ENCODE measurements at regions not wholly inside any gene's neighbourhood (a gene's known extent, or its start where the extent isn't known, plus 50 kb on each side); places are given as distances from the start of the nearest gene placed in this dataset.
"Not testable (repeated sequence)": the region's sequence is repeated elsewhere in the genome, so short reads cannot be mapped to it uniquely, and the experiment has no call there.

DNA sequence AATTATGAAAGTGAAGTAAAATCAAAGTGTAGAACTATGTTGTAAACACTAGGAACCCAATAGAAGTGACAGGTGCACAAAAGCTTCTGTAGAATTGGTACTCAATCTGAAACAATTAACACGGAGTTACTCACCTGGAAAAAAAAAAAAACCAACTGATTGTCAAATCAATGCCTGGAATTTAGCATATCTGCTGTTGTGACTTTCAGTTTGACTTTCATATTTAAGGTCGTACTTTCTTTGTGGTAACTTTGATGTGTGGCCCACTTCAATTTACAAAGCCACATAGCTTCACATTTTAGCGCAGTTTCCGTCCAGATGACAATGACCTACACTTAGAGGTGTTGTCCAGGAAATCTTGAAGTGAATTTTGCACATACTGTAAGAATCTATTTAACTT, 1124.9 kb downstream of the STIM2 start:
- DNase-seq, result no peak

- DNase-seq, result no peak
These were observed 1125.8 kb downstream of the STIM2 start for GRCh38 chr4:27986476-27986875.

- no peak for DNase-seq
These were observed 1141.1 kb downstream of the STIM2 start for GRCh38 chr4:28001698-28002097.

DNA sequence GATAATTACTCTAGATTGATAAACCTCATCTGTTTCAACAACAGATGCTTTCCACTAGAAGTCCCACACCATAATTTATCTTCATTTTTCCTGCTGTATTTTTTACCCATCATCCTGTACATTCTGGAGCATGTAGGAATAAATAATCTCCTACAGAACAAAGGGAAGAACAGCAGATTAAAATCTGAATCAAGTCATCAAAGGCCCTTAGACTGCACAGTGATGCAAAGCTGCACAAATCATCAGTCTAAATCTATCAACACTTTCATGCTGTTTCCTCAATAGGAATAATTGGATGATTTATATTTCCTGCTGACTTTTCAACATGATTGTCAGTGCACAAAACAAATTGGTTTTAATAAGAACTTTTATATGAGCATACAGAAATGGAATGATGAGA, 1143.9 kb downstream of the STIM2 start:
- DNase-seq, result no peak

DNA sequence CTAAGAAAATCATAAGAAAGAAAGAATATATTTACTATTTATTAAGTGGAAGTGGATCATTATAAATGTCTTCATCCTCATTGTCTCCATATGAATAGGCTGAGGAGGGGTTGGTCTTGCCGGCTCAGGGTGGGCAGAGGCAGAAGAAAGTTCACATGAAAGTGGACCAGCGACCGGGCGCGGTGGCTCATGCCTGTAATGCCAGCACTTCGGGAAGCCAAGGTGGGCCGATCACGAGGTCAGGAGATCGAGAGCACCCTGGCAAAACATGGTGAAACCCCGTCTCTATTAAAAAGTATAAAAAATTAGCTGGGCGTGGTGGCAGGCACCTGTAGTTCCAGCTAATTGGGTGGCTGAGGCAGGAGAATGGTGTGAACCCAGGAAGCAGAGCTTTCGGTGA, 1145.4 kb downstream of the STIM2 start:
- no peak for DNase-seq

GRCh38 chr4:28007693-28008092, 1147.1 kb downstream of the STIM2 start:
- no peak for DNase-seq

GRCh38 chr4:28009541-28009940, 1148.9 kb downstream of the STIM2 start:
- no peak for DNase-seq

GRCh38 chr4:28010577-28011240, 1150.1 kb downstream of the STIM2 start:
- no peak for DNase-seq

DNA sequence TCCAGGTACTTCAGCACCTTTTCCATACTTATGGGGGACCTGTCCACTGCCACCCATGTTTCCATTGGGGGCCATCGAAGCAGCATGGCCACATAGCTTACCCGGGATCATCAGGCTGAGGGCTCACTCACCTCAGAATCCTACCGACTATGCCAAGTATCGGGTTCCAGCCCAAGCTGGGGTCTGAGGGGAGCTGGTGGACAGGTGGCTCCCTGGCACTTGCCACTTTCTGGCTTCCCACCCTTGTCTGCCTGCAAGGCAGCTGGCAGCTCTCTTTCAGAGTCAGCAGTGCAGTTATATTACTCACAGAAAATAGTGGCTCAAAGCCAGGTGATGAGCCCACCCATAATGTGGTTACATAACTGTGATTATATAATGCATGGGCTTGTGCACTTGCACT, 1153.8 kb downstream of the STIM2 start:
- DNase-seq, result no peak

- DNase-seq, result no peak
These were observed 1155.4 kb downstream of the STIM2 start for GRCh38 chr4:28015996-28016395.

DNA sequence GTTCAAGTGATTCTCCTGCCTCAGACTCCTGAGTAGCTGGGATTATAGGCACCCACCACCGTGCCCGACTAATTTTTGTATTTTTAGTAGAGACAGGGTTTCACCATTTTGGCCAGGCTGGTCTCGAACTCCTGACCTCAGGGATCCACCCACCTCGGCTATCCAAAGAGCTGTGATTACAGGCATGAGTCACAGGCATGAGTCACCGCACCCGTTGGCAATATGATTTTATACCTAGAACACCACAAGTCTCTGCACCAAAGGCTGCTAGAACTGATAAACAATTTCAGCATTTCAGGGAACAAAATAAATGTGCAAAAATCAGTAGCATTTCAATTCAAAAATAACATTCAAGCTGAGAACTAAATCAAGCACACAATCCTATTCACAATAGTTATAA, 1177.6 kb downstream of the STIM2 start:
- DNase-seq, result not testable (repeated sequence)

GRCh38 chr4:28062562-28062961, 1201.9 kb downstream of the STIM2 start:
- DNase-seq, result no peak

DNA sequence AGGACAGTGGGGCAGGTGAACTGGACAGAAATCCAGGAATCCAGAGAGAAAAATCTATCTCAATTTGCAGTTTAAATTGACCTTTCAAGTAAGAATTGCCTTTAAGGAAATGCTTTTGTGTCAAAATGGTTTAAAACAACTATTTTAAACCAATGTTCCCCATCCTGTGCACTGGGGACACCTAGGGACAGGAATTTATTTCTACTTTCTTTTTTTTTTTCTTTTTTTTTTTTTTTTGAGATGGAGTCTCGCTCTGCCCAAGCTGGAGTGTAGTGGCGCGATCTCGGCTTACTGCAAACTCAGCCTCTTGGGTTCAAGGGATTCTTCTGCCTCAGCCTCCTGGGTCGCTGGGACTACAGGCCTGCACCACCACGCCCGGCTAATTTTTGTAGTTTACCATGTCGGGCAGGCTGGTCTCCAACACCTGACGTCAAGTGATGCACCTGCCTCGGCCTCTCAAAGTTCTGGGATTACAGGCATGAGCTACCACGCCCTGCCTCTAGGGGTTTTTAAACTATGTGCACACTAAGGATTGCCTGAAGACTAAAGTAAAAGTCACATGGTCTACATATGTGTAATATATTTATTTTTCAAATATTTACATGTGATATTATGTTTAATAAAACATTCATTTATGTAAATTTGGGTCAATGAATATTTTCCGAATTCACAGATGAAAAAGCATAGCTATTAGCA, 1213.4 kb downstream of the STIM2 start:
- DNase-seq, result no peak

GRCh38 chr4:28075401-28075956, 1214.8 kb downstream of the STIM2 start:
- DNase-seq, result no peak

GRCh38 chr4:28077203-28077602, 1216.6 kb downstream of the STIM2 start:
- DNase-seq, result not testable (repeated sequence)

DNA sequence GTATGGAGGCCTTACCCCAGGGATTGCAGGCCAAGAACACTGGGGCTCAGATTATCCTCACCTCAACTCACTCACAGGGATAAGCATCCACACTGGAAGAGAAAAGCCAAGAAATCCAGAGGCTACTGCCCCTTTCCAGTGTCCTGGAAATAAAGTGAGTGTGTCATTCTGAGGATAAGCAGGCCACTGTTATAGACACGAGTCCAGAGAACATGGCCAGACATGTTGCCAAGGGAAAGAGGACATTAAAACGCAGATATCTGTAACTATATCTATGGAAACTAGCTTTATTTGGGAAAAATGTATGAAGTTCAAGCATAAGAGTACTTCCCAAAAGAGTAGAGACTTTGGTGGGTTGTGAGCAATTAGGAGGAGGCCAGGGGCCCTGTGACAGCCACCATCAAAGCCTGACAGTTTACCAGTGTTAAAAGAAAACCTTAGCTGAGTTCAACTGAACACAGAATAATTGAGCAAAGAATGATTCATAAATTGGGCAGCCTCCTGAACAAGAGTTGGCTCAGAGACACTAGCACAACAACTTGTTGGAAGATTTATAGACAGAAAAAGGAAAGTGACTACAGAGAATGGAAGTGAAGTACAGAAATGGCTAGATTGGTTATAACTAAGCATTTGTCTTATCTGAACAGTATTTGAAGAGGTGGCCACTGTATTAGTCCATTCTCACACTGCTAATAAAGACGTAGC, 1222.2 kb downstream of the STIM2 start:
- no peak for DNase-seq

- no peak for DNase-seq
These were observed 1232.0 kb downstream of the STIM2 start for GRCh38 chr4:28092610-28093009.

DNA sequence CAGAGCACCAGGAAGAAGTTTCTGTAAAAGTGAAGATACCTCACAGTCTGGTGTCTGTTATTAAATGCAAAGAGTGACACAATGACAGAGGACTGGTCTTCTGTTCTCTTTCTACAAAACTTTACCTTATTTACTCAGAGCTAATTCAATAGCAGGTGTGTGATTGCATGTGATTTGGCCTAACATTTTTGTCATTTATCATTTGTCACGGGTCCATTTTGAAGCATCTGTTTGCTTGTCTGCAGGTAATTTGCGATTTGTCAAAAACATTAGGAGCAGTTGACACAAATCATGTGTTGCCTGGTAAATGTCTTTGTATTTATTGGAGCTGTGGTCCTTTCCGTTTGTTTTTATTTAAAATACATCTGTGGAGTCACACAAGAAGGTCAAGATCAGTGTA, 1232.4 kb downstream of the STIM2 start:
- no peak for DNase-seq

DNA sequence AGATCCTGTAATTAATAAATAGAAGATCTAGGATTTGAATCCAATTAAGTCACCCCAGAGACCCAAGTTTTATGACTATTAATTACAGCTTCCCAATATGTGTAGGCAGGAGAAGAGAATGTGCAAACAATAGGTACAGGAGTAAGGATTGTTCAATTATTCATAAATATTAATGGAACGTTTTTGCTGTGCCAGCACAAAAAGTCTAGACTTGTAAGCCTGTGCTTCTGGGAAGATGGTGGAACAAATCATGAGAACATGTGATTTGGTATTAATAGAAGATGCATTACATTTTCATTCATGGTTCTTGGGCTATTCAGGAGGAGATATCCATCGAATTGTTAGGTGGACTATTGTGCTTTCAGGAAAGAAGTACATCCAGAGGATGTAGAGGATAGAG, 1240.9 kb downstream of the STIM2 start:
- no peak for DNase-seq

- DNase-seq, result no peak
These were observed 1244.7 kb downstream of the STIM2 start for GRCh38 chr4:28105271-28105859.

DNA sequence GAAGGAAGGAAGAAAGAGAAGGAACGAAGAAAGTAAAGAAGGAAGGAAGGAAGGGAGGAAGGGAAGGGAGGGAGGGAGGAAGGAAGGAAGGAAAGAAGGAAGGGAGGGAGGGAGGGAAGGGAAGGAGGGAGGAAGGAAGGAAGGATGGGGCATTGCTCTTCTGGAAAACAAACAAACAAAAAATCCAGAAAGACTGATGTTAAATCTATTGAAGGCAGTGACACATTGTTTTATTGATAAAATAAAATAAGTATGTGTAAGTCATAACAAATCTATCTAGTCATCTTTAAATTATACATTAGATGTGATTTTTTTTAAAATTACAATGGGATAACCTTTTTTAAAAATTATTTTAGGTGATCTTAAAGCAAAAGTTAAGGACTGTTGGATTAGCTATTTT, 1245.5 kb downstream of the STIM2 start:
- no peak for DNase-seq

DNA sequence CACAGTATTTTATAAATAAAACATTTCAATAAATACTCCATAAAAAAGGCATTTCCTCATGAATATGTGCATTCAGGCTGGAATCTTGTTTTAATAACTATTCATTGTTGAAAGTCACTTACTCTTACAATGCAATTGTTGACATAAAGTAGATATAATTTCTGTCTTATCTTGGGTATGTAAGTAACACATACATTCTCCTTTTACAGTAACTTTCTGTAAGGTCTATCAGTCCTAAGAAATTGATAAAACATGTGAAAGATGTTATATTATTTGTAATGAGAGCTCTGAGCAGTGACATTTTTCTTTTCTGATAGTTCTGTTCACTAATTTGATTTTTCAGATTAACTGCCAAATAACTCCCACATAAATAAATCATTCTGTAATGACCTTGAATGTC, 1249.2 kb downstream of the STIM2 start:
- no peak for DNase-seq

- not testable (repeated sequence) for DNase-seq
These were observed 1252.2 kb downstream of the STIM2 start for GRCh38 chr4:28112691-28113335.

Measured in CD4-positive, alpha-beta T cell treated with Interleukin-17A for 4 hours (primary cell).